HCT116 (cell line): ENCODE measurements at regions not wholly inside any gene's neighbourhood (a gene's known extent, or its start where the extent isn't known, plus 50 kb on each side); places are given as distances from the start of the nearest gene placed in this dataset.

Source experiments
- ATF3 ChIP-seq: IDR thresholded peaks from 2 replicates; pipeline ENCODE4 v1.6.1; 2012
- EZH2 ChIP-seq: fragments of 200-600 bp; sonication (generic); IDR thresholded peaks from 2 replicates; pipeline ENCODE4 v1.6.1; 2017; ENCODE audit warnings: antibody characterized with exemption, mixed run types
- EZH2phosphoT487 ChIP-seq: fragments of 200-600 bp; IDR thresholded peaks from 2 replicates; pipeline ENCODE4 v1.6.1; 2018; ENCODE audit warnings: antibody characterized with exemption, borderline replicate concordance
- POLR2AphosphoS5 ChIP-seq: IDR thresholded peaks from 2 replicates; pipeline ENCODE4 v1.6.1; 2011; ENCODE audit warnings: mild to moderate bottlenecking, low read depth, low read length, moderate library complexity
- SP1 ChIP-seq: IDR thresholded peaks from 2 replicates; pipeline ENCODE4 v1.6.1; 2012; ENCODE audit warnings: low read depth
- TCF7L2 ChIP-seq: IDR thresholded peaks from 2 replicates; pipeline ENCODE4 v1.7.0; 2011; ENCODE audit warnings: borderline replicate concordance, inconsistent platforms; ENCODE audit not compliant: insufficient read depth, insufficient read length; ENCODE audit errors: extremely low read depth
- ZBTB33 ChIP-seq: IDR thresholded peaks from 2 replicates; pipeline ENCODE4 v1.6.1; 2011; ENCODE audit warnings: mild to moderate bottlenecking, low read length, moderate library complexity; ENCODE audit not compliant: insufficient replicate concordance; ENCODE audit errors: extremely low read depth
- TF ChIP-seq, protein P1 (sequence below), 3 experiments: fragments of 200-600 bp in 1 of 3; sonication (generic) in 1 of 3; IDR thresholded peaks in 2 of 3; conservative IDR thresholded peaks in 1 of 3; 2 replicates each; pipeline ENCODE4 v1.5.1; 2012 to 2017; ENCODE audit warnings: low read depth in 2 of 3, low read length in 2 of 3, antibody characterized with exemption in 1 of 3, borderline replicate concordance in 1 of 3, control low read depth in 1 of 3, mild to moderate bottlenecking in 1 of 3, mixed read lengths in 1 of 3, mixed run types in 1 of 3, moderate library complexity in 1 of 3; ENCODE audit not compliant: insufficient read depth in 1 of 3

GRCh38 chr9:135262248-135262647 is 174.8 kb downstream of the OLFM1 start:
- TF ChIP-seq EZH2: no peak
- no peak for TF ChIP-seq POLR2AphosphoS5
- TF ChIP-seq, protein P1, sequence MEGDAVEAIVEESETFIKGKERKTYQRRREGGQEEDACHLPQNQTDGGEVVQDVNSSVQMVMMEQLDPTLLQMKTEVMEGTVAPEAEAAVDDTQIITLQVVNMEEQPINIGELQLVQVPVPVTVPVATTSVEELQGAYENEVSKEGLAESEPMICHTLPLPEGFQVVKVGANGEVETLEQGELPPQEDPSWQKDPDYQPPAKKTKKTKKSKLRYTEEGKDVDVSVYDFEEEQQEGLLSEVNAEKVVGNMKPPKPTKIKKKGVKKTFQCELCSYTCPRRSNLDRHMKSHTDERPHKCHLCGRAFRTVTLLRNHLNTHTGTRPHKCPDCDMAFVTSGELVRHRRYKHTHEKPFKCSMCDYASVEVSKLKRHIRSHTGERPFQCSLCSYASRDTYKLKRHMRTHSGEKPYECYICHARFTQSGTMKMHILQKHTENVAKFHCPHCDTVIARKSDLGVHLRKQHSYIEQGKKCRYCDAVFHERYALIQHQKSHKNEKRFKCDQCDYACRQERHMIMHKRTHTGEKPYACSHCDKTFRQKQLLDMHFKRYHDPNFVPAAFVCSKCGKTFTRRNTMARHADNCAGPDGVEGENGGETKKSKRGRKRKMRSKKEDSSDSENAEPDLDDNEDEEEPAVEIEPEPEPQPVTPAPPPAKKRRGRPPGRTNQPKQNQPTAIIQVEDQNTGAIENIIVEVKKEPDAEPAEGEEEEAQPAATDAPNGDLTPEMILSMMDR (IDR thresholded peaks at IDR 0.05 in 2 of 3, conservative IDR thresholded peaks at IDR 0.05 in 1 of 3; ENCODE audit: borderline replicate concordance in 1 of 3, insufficient read depth in 1 of 3, low read depth in 2 of 3, low read length in 2 of 3): no peak
- no peak for TF ChIP-seq ATF3
- no peak for TF ChIP-seq TCF7L2
- no peak for TF ChIP-seq EZH2phosphoT487
- TF ChIP-seq SP1: no peak
- no peak for TF ChIP-seq ZBTB33
